ENCODE measurements at regions not wholly inside any gene's neighbourhood (a gene's known extent, or its start where the extent isn't known, plus 50 kb on each side); places are given as distances from the start of the nearest gene placed in this dataset.

GRCh38 chr5:147985608-147986007, 78.2 kb upstream of the SPINK5 start (continued):
- TF ChIP-seq CHD2 (IDR thresholded peaks at IDR 0.05; ENCODE audit: low read length) = no peak
- TF ChIP-seq ATF3 (IDR thresholded peaks at IDR 0.05; ENCODE audit: insufficient read depth, low read depth, low read length) = no peak
- no peak for TF ChIP-seq RNF2 (IDR thresholded peaks at IDR 0.05; ENCODE audit: borderline replicate concordance, low read depth, low read length, missing control alignments, poor library complexity, severe bottlenecking)

All from H1 (cell line).